MM.1S (cell line): ENCODE measurements at regions not wholly inside any gene's neighbourhood (a gene's known extent, or its start where the extent isn't known, plus 50 kb on each side); places are given as distances from the start of the nearest gene placed in this dataset.

ENCODE experiments used
- DNase-seq: peaks from one replicate; pipeline ENCODE4 v3.0.0-alpha.2; 2015
- H2AFZ ChIP-seq: fragments of 300-600 bp; sonication (generic); 2 replicates; pipeline ENCODE4 v1.6.0; 2016; ENCODE audit warnings: antibody characterized with exemption, low read length
- H3F3A ChIP-seq: fragments of 300-600 bp; sonication (generic); 2 replicates; pipeline ENCODE4 v1.6.1; 2016; ENCODE audit warnings: mild to moderate bottlenecking, antibody characterized with exemption, low read length, moderate library complexity, mixed read lengths; ENCODE audit not compliant: insufficient read depth
- H3K27ac ChIP-seq: fragments of 300-600 bp; sonication (generic); 2 replicates; pipeline ENCODE4 v1.5.1; 2016; ENCODE audit warnings: mild to moderate bottlenecking, low read length
- H3K27me3 ChIP-seq: fragments of 300-600 bp; sonication (generic); replicated peaks from 2 replicates; pipeline ENCODE4 v1.6.0; 2016; ENCODE audit warnings: low read length; ENCODE audit not compliant: insufficient read depth
- H3K36me3 ChIP-seq: fragments of 300-600 bp; sonication (generic); replicated peaks from 2 replicates; pipeline ENCODE4 v1.6.1; 2016; ENCODE audit warnings: mild to moderate bottlenecking, low read length, mixed read lengths; ENCODE audit not compliant: insufficient read depth
- H3K4me1 ChIP-seq: fragments of 300-600 bp; sonication (generic); 2 replicates; pipeline ENCODE4 v1.6.1; 2016; ENCODE audit warnings: low read length, mixed read lengths
- H3K4me2 ChIP-seq: fragments of 300-600 bp; sonication (generic); 2 replicates; pipeline ENCODE4 v1.6.0; 2016; ENCODE audit warnings: low read depth, low read length
- H3K4me3 ChIP-seq: fragments of 300-600 bp; sonication (generic); 2 replicates; pipeline ENCODE4 v1.5.1; 2016; ENCODE audit warnings: low read length, mixed read lengths
- H3K79me2 ChIP-seq: fragments of 300-600 bp; sonication (generic); 2 replicates; pipeline ENCODE4 v1.6.1; 2016; ENCODE audit warnings: mixed run types, low read length, mixed read lengths
- H3K9ac ChIP-seq: fragments of 300-600 bp; sonication (generic); 2 replicates; pipeline ENCODE4 v1.6.1; 2016; ENCODE audit warnings: low read length, mixed read lengths
- H3K9me2 ChIP-seq: fragments of 300-600 bp; sonication (generic); replicated peaks from 2 replicates; pipeline ENCODE4 v1.6.1; 2016; ENCODE audit warnings: mild to moderate bottlenecking, low read length, mixed read lengths; ENCODE audit not compliant: insufficient read depth
- H3K9me3 ChIP-seq: fragments of 300-600 bp; sonication (generic); replicated peaks from 2 replicates; pipeline ENCODE4 v1.6.1; 2016; ENCODE audit warnings: mild to moderate bottlenecking, low read length, mixed read lengths; ENCODE audit not compliant: insufficient read depth
- H4K20me1 ChIP-seq: fragments of 300-600 bp; sonication (generic); 2 replicates; pipeline ENCODE4 v1.6.1; 2016; ENCODE audit warnings: mild to moderate bottlenecking, low read length, moderate library complexity, mixed read lengths; ENCODE audit not compliant: insufficient read depth
- EZH2 ChIP-seq: fragments of 300-600 bp; sonication (generic); optimal IDR thresholded peaks from 2 replicates; pipeline ENCODE3; 2017; ENCODE audit warnings: low read depth, mild to moderate bottlenecking, antibody characterized with exemption, low read length, mixed read lengths
- EZH2phosphoT487 ChIP-seq: fragments of 300-600 bp; sonication (generic); IDR thresholded peaks from 2 replicates; pipeline ENCODE4 v1.6.1; 2018; ENCODE audit warnings: antibody characterized with exemption, low read length
- TF ChIP-seq, protein P1 (sequence below): fragments of 300-600 bp; sonication (generic); IDR thresholded peaks from 2 replicates; pipeline ENCODE4 v1.5.1; 2016; ENCODE audit warnings: antibody characterized with exemption, low read length, mixed read lengths

DNA sequence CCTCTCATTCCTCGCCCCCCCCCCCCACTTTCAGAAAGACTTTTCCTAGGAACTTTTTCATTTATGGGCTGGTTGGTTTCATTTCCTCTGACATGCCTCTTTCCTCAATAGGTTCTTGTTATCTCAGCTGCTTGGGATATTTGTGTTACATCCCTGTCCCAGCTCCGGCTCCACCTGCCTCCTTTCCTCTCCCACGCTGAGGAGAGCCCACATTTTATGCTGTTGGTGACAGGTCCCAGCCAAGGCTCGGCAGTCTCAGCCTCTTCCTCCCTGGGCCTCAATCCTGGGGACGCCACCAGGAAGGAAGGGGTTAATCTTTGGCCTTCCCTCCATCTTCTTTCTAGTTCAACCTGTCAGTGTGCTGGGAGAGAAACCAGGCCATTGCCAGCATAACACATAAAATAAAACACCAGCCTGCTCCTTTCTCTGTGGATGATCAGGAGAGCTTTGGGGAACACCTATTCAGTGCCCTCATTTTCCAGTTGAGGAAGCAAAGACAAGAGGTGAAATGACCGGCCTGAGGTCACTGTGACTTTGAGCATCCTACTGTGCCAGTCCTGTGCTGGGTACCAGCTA, 216.9 kb upstream of the TNP1 start:
- Histone ChIP-seq H3K27ac (no peak overlapping the region), H4K20me1 (no peaks in the 10 kb centered on the region), H3K27me3 (no peaks in the 10 kb centered on the region), H3K4me2 (no peak overlapping the region), H3K9me3 (no peaks in the 10 kb centered on the region), H3K9ac (no peak overlapping the region), H3K79me2 (no peaks in the 10 kb centered on the region), H3K4me1 (no peaks in the 10 kb centered on the region), H3K4me3 (no peak overlapping the region), H3F3A (no peaks in the 10 kb centered on the region), H3K36me3 (no peaks in the 10 kb centered on the region), H3K9me2 (no peaks in the 10 kb centered on the region), H2AFZ (no peak overlapping the region)
- TF ChIP-seq, protein P1, sequence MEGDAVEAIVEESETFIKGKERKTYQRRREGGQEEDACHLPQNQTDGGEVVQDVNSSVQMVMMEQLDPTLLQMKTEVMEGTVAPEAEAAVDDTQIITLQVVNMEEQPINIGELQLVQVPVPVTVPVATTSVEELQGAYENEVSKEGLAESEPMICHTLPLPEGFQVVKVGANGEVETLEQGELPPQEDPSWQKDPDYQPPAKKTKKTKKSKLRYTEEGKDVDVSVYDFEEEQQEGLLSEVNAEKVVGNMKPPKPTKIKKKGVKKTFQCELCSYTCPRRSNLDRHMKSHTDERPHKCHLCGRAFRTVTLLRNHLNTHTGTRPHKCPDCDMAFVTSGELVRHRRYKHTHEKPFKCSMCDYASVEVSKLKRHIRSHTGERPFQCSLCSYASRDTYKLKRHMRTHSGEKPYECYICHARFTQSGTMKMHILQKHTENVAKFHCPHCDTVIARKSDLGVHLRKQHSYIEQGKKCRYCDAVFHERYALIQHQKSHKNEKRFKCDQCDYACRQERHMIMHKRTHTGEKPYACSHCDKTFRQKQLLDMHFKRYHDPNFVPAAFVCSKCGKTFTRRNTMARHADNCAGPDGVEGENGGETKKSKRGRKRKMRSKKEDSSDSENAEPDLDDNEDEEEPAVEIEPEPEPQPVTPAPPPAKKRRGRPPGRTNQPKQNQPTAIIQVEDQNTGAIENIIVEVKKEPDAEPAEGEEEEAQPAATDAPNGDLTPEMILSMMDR: no peak
- TF ChIP-seq EZH2phosphoT487 (no peak), EZH2 (no peak)
- DNase-seq: no peak

DNA sequence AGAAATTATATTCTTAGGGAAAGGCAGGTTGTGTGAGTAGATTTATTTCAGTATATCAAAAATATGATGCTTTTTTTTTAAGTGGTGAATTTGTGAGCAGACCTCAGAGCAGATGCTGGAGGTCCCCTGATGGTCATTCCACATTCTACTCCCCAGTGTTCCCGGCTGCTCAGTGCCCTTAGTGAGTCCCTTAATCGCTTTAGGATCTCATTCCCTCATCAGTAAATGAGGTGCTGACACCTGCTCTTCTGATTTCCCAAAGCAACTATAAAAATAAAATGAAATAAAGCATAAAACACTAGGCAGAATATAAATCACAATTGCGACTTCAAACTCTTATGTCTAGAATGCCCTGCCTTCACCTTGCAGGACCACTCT, 216.2 kb upstream of the TNP1 start:
- H3K9me3 ChIP-seq: no peaks in the 10 kb centered on the region
- DNase-seq: no peak
- no peak overlapping the region for H3K4me2 ChIP-seq
- H3K27ac ChIP-seq: no peak overlapping the region
- no peaks in the 10 kb centered on the region for H3K27me3 ChIP-seq
- H3K4me3 ChIP-seq: no peak overlapping the region
- H3F3A ChIP-seq: no peaks in the 10 kb centered on the region
- no peaks in the 10 kb centered on the region for H4K20me1 ChIP-seq
- no peak for TF ChIP-seq EZH2phosphoT487
- TF ChIP-seq EZH2: no peak
- TF ChIP-seq, protein P1: no peak
- no peaks in the 10 kb centered on the region for H3K4me1 ChIP-seq
- no peaks in the 10 kb centered on the region for H3K36me3 ChIP-seq
- no peak overlapping the region for H2AFZ ChIP-seq
- H3K9ac ChIP-seq: no peak overlapping the region
- H3K79me2 ChIP-seq: no peaks in the 10 kb centered on the region
- no peaks in the 10 kb centered on the region for H3K9me2 ChIP-seq

DNA sequence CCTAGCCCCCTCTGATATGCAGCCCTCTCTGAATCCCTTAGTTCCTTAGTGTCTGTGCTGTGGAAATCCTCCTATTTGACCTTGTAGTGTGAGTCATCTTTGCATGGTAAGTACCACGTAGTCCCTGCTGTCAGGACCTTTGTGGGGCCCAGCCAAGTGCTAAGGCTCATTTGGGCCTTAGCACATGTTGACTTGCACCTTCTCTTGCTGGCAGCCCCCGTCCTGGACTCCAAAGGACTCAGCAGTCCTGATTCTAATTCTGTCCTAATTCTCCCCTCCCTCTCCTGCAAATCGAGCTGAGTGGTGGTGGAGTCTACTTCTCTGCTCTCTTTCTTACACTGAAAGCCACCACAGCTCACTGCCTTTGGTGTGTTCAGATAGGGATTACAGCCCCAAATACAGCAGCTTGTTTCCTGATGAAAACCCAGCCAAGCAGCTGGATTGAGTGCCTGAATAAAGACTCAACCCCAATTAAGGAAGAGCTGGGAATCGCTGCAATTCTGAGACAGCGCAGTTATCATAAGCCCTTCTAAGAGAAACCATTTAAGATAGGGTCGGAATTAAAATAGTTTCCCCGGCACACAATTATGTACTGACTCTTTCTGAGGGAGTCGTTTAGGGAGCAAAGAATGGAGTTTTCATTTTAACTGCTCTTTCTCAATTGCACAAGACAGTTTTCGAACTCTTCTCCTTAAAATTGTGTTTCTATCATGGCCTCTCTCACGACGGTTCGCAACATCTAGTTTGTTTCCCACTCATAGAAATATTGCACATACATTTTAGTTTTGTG, 215.6 kb upstream of the TNP1 start:
- no peak overlapping the region for H3K9ac ChIP-seq
- H3K27ac ChIP-seq: no peak overlapping the region
- H3F3A ChIP-seq: no peaks in the 10 kb centered on the region
- no peaks in the 10 kb centered on the region for H4K20me1 ChIP-seq
- H2AFZ ChIP-seq: no peak overlapping the region
- no peak overlapping the region for H3K4me2 ChIP-seq
- no peak overlapping the region for H3K4me3 ChIP-seq
- no peak for DNase-seq
- TF ChIP-seq EZH2phosphoT487 (no peak), EZH2 (no peak)
- TF ChIP-seq, protein P1: no peak
- H3K9me2 ChIP-seq: no peaks in the 10 kb centered on the region
- H3K4me1 ChIP-seq: no peaks in the 10 kb centered on the region
- H3K9me3 ChIP-seq: no peaks in the 10 kb centered on the region
- no peaks in the 10 kb centered on the region for H3K36me3 ChIP-seq
- H3K27me3 ChIP-seq: no peaks in the 10 kb centered on the region
- H3K79me2 ChIP-seq: no peaks in the 10 kb centered on the region
